ENCODE measurements at regions not wholly inside any gene's neighbourhood (a gene's known extent, or its start where the extent isn't known, plus 50 kb on each side); places are given as distances from the start of the nearest gene placed in this dataset.

DNA sequence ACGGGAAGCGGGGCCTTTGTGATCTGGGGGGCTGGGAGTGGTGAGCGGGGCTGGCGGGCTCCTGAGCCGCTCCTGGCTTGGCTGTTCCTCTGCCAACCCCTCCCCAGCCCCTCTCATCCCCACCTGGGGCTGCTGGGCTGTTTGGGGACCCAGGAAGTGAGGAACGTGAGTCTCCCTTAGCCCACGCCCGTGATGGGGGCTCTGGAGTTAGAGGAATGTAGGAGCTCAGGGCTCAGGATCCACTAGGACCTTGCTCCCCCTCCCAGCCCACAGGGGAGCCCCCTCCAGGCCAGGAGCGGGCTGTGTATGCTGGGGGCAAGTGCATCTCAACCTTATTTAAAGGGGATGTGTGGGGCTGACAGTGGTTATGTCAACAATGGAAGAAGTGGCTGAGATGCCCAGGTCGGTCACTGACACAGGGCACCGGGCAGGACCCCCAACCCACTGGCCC is 134.1 kb downstream of the URI1 start:
- H3K27me3 ChIP-seq = peaks cover 0 to 50% of the 10 kb centered on the region in 2 donors
- intact Hi-C loops (cut with DNase I; ENCODE audit: low total_unique reads) = no loop called here
- H3K4me3 ChIP-seq = no peak overlapping the region
- H3K36me3 ChIP-seq = no peaks in the 10 kb centered on the region
- no peaks in the 10 kb centered on the region for H3K9me3 ChIP-seq
- TF ChIP-seq, protein P1, sequence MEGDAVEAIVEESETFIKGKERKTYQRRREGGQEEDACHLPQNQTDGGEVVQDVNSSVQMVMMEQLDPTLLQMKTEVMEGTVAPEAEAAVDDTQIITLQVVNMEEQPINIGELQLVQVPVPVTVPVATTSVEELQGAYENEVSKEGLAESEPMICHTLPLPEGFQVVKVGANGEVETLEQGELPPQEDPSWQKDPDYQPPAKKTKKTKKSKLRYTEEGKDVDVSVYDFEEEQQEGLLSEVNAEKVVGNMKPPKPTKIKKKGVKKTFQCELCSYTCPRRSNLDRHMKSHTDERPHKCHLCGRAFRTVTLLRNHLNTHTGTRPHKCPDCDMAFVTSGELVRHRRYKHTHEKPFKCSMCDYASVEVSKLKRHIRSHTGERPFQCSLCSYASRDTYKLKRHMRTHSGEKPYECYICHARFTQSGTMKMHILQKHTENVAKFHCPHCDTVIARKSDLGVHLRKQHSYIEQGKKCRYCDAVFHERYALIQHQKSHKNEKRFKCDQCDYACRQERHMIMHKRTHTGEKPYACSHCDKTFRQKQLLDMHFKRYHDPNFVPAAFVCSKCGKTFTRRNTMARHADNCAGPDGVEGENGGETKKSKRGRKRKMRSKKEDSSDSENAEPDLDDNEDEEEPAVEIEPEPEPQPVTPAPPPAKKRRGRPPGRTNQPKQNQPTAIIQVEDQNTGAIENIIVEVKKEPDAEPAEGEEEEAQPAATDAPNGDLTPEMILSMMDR (IDR thresholded peaks at IDR 0.05) = no peak
- H3K4me1 ChIP-seq = no peaks in the 10 kb centered on the region
- H3K27ac ChIP-seq = no peak overlapping the region
- peak in 1 of 2 donors; percentile 53 for DNase-seq

DNA sequence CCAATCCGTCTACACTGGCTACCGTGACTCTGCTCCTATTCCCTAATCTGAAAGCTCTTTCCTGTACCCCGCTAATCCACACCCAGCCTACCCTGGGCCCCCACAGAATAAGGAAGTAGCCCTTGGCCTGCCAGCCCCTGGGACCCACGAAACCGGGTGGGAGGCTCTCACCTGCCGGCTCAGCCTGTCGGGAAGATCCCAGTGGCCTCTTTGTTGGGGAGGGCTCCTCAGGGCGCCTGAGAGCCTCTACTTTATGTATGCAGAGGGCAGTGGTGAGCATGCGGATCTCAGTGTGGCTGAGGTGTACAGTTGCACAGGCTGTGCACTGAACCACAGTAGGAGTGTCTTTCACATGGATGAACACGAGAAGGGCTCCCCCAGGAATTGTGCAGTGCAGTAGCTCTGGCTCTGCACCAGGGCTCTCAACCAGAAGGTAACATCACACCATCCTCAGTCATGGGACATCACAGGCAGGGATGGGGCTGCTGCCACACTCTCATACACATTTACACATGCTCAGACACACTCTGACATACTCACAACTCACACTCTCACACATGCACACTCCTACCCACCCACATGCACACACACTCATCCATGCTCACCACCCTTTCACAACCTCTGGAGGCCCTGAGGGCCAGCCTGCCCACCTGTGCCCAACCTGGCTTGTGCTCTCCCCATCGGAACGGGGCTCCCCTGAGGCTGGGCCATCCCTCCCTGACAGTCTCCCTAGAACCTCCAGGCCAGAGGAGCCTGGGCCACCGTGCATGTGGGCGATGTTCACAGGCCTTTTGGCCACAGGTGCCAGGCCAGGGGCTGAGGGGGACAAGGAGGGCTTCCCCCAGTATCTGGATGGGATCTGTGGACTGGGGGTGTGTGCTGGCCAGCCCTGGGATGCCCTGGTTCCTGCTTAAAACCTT is 135.0 kb downstream of the URI1 start:
- DNase-seq = peak in 1 of 2 donors; percentile 41
- peaks cover 0 to 47% of the 10 kb centered on the region in 2 donors for H3K27me3 ChIP-seq
- intact Hi-C loops (cut with DNase I; ENCODE audit: low total_unique reads) = no loop called here
- H3K9me3 ChIP-seq = no peaks in the 10 kb centered on the region
- TF ChIP-seq, protein P1 (IDR thresholded peaks at IDR 0.05) = no peak
- H3K36me3 ChIP-seq = no peaks in the 10 kb centered on the region
- no peaks in the 10 kb centered on the region for H3K4me1 ChIP-seq
- H3K27ac ChIP-seq = no peak overlapping the region
- H3K4me3 ChIP-seq = no peak overlapping the region

DNA sequence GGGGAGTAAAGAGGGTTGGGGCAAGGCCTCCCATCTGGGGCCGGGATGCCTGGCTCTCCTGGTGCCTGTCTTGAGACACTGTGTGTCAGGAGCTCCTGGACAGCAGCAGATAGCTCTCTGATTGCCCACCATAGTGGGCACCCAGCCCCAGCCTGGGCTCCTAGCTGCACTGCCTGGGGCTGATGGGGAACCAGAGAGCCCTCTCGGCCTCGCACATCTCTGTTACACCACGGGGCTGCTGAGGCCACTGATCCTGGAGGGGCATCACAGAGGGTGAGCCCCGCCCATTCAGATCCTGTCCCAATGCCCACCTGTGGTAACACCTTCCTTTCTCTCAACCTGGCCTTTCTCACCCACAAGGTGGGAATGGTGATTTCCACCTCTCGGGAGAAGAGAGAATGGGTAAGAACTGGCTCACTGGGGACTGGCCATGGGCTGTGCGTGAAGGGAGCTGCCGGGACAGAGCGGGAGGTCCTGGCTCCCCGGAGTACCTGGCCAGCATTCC is 135.9 kb downstream of the URI1 start:
- Histone ChIP-seq H3K4me3 (no peak overlapping the region), H3K36me3 (no peaks in the 10 kb centered on the region), H3K9me3 (no peaks in the 10 kb centered on the region), H3K4me1 (no peaks in the 10 kb centered on the region), H3K27me3 (peaks cover 0 to 46% of the 10 kb centered on the region in 2 donors), H3K27ac (no peak overlapping the region)
- intact Hi-C loops (cut with DNase I; ENCODE audit: low total_unique reads) = no loop called here
- DNase-seq = peak in 1 of 2 donors; percentile 45
- TF ChIP-seq, protein P1 (IDR thresholded peaks at IDR 0.05) = no peak

DNA sequence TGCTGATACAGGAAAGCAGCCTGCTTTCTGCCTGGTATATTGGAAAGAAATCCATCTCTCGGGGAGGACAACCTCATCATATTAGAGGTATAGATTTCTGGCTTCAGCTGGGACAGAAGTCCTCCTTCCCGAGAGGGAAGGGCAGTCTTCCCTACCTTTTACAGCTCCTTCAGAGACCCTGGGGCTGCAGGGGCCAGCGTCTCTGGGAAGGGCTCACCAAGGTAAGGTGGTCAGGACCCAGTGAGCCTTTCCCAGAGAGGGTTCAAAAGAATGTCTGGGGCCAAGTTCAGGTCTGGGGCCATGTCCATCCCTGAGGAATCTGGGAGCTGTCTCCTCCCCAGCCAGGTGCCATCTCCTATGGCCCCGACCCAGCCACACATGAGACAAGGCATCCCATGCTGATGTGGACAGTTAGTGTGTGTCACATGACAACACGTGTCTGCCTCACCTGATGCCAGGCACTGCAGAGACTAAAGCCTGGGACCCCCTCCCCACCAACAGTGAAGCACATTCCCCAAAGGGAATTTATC is 136.4 kb downstream of the URI1 start:
- TF ChIP-seq, protein P1 (IDR thresholded peaks at IDR 0.05) = no peak
- no peaks in the 10 kb centered on the region for H3K4me1 ChIP-seq
- H3K27ac ChIP-seq = no peak overlapping the region
- H3K27me3 ChIP-seq = peaks cover 0 to 41% of the 10 kb centered on the region in 2 donors
- no peaks in the 10 kb centered on the region for H3K36me3 ChIP-seq
- H3K9me3 ChIP-seq = no peaks in the 10 kb centered on the region
- intact Hi-C loops (cut with DNase I; ENCODE audit: low total_unique reads) = no loop called here
- DNase-seq = peak in 1 of 2 donors; percentile 31
- no peak overlapping the region for H3K4me3 ChIP-seq

DNA sequence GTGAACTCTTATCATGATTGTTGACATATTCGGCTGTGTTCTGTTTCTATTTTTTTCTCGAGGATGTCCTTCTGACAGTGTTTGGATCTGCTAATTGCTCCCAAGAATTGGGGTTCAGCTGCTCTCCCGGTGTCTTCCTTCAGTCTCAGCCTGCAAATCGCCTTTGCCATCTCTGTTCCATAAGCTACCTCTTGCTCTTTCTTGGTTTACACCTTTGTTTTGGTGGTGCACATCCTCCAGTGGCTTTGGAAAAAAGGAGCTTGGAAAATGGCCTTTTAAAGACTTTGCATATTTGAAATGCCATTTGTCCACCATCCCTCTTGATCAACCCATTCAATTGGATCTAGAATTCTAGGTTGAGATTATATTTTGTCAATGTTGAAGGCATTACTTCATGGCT is 137.2 kb downstream of the URI1 start:
- intact Hi-C loops (cut with DNase I; ENCODE audit: low total_unique reads) = no loop called here
- Histone ChIP-seq H3K27ac (no peak overlapping the region), H3K4me3 (no peak overlapping the region), H3K36me3 (no peaks in the 10 kb centered on the region), H3K27me3 (peaks cover 0 to 34% of the 10 kb centered on the region in 2 donors), H3K9me3 (no peaks in the 10 kb centered on the region), H3K4me1 (no peaks in the 10 kb centered on the region)
- no peak for DNase-seq
- TF ChIP-seq, protein P1 (IDR thresholded peaks at IDR 0.05) = no peak

Data from tibial artery (tissue), 4 donors.